Left lobe of liver (tissue), 2 donors: ENCODE measurements at regions not wholly inside any gene's neighbourhood (a gene's known extent, or its start where the extent isn't known, plus 50 kb on each side); places are given as distances from the start of the nearest gene placed in this dataset.
"Not testable (repeated sequence)": the region's sequence is repeated elsewhere in the genome, so short reads cannot be mapped to it uniquely, and the experiment has no call there.

Source experiments
- ATAC-seq: fragments of 200-7000 bp; cut with Tn5 transposase; one replicate; pipeline ENCODE4 v1.9.1; 2020; ENCODE audit warnings: mild to moderate bottlenecking, moderate library complexity
- DNase-seq: peaks from one replicate; pipeline ENCODE4 v3.0.0-alpha.2; 2020; ENCODE audit warnings: low spot score
- donor health status: DM: no; HTN: no; CAD: no; lungs with moderate emphysema.
- donor health status: DM: no; HTN: yes; CAD: no.

- no peak for ATAC-seq
- no peak for DNase-seq
Observed at GRCh38 chr14:22492622-22493542, 96.1 kb downstream of the DAD1 start.

- ATAC-seq = no peak
- no peak for DNase-seq
Observed at GRCh38 chr14:22491683-22492621, 97.1 kb downstream of the DAD1 start.

GRCh38 chr14:22491053-22491452 lies 98.0 kb downstream of the DAD1 start:
- not testable (repeated sequence) for ATAC-seq

GRCh38 chr14:22489957-22490950 lies 98.8 kb downstream of the DAD1 start:
- ATAC-seq (no peak), DNase-seq (no peak)

More at GRCh38 chr14:22491053-22491452, 98.0 kb downstream of the DAD1 start:
- DNase-seq = not testable (repeated sequence)

- ATAC-seq (no peak), DNase-seq (no peak)
Observed at GRCh38 chr14:22489244-22489545, 99.8 kb downstream of the DAD1 start.

GRCh38 chr14:22488522-22489243 lies 100.3 kb downstream of the DAD1 start:
- DNase-seq (no peak), ATAC-seq (no peak)

GRCh38 chr14:22487941-22488340 lies 101.1 kb downstream of the DAD1 start:
- DNase-seq (no peak), ATAC-seq (no peak)

- DNase-seq (no peak), ATAC-seq (no peak)
Observed at GRCh38 chr14:22487401-22487800, 101.6 kb downstream of the DAD1 start.

- DNase-seq = no peak
- no peak for ATAC-seq
Observed at GRCh38 chr14:22486675-22487074, 102.3 kb downstream of the DAD1 start.

- ATAC-seq = no peak
- no peak for DNase-seq
Observed at GRCh38 chr14:22485649-22486048, 103.4 kb downstream of the DAD1 start.

GRCh38 chr14:22485178-22485577 lies 103.8 kb downstream of the DAD1 start:
- ATAC-seq (no peak), DNase-seq (no peak)

GRCh38 chr14:22484632-22485031 lies 104.4 kb downstream of the DAD1 start:
- ATAC-seq (no peak), DNase-seq (no peak)

- ATAC-seq = no peak
- DNase-seq = no peak
Observed at GRCh38 chr14:22483863-22484593, 105.0 kb downstream of the DAD1 start.

- DNase-seq (no peak), ATAC-seq (no peak)
Observed at GRCh38 chr14:22482782-22483553, 106.1 kb downstream of the DAD1 start.

- DNase-seq = no peak
- no peak for ATAC-seq
Observed at GRCh38 chr14:22482085-22482694, 106.8 kb downstream of the DAD1 start.

GRCh38 chr14:22481546-22481945 lies 107.5 kb downstream of the DAD1 start:
- no peak for DNase-seq
- no peak for ATAC-seq

- no peak for DNase-seq
- ATAC-seq = no peak
Observed at GRCh38 chr14:22479776-22480464, 109.1 kb downstream of the DAD1 start.
